ENCODE measurements at regions not wholly inside any gene's neighbourhood (a gene's known extent, or its start where the extent isn't known, plus 50 kb on each side); places are given as distances from the start of the nearest gene placed in this dataset.

GRCh38 chr12:45560689-45561088 is 168.8 kb upstream of the ARID2 start:
- no peak for TF ChIP-seq ELF4 (CRISPR knock-in tag; IDR thresholded peaks at IDR 0.05; ENCODE audit: borderline replicate concordance)
- no peak for TF ChIP-seq TAF1 (CRISPR knock-in tag; IDR thresholded peaks at IDR 0.05)
- TF ChIP-seq GMEB2 (CRISPR knock-in tag; IDR thresholded peaks at IDR 0.05; ENCODE audit: low read depth): no peak
- no peak for TF ChIP-seq ZNF746 (CRISPR knock-in tag; IDR thresholded peaks at IDR 0.05)
- no peak for TF ChIP-seq KLF16 (CRISPR knock-in tag; IDR thresholded peaks at IDR 0.05)
- TF ChIP-seq KDM4B (CRISPR knock-in tag; IDR thresholded peaks at IDR 0.05): no peak
- TF ChIP-seq HES4 (CRISPR knock-in tag; IDR thresholded peaks at IDR 0.05; ENCODE audit: borderline replicate concordance): no peak
- TF ChIP-seq ZBTB33 (CRISPR knock-in tag; IDR thresholded peaks at IDR 0.05): no peak
- TF ChIP-seq ZNF24 (IDR thresholded peaks at IDR 0.05): no peak
- no peak for TF ChIP-seq HNRNPUL1 (IDR thresholded peaks at IDR 0.05; ENCODE audit: low read depth, low read length)
- TF ChIP-seq USF2 (IDR thresholded peaks at IDR 0.05; ENCODE audit: low read depth, low read length): no peak
- no peak for TF ChIP-seq USF2 (CRISPR knock-in tag; IDR thresholded peaks at IDR 0.05; ENCODE audit: borderline replicate concordance)
- no peak for TF ChIP-seq YEATS2 (CRISPR knock-in tag; IDR thresholded peaks at IDR 0.05; ENCODE audit: borderline replicate concordance)
- TF ChIP-seq PREB (CRISPR knock-in tag; IDR thresholded peaks at IDR 0.05): no peak
- no peak for TF ChIP-seq ZNF704 (CRISPR knock-in tag; IDR thresholded peaks at IDR 0.05; ENCODE audit: borderline replicate concordance)
